ENCODE measurements at regions not wholly inside any gene's neighbourhood (a gene's known extent, or its start where the extent isn't known, plus 50 kb on each side); places are given as distances from the start of the nearest gene placed in this dataset.
A peak's percentile ranks its signal among the peaks of the same experiment; 100 is the strongest.

DNA sequence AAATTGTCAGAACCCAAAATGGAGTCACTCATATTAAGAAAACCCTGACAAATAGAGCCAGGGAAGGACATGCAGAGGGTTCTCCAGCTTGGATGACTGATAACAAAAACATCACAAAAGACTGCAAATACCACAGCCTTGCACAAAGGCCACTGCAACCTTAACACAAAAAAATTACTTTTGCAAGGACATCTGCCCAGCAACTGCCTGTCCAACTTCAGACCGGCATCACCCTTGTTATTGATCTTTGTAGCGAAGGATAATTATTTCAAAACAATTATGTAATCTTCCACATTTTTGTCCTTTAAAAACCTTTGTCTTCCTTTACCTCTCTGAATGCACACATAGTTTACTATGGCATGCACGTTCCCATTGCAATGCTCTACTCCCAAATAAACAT lies 100.6 kb upstream of the TBX3 start:
- no peaks in the 10 kb centered on the region for H3K9me3 Mint-ChIP-seq (ENCODE audit: unreplicated experiment)
- H3K27me3 Mint-ChIP-seq (ENCODE audit: unreplicated experiment) = no peaks in the 10 kb centered on the region
- H3K27ac Mint-ChIP-seq (ENCODE audit: unreplicated experiment) = no peak overlapping the region
- no peaks in the 10 kb centered on the region for H3K36me3 Mint-ChIP-seq (ENCODE audit: low read depth, unreplicated experiment)
- TF ChIP-seq CTCF (IDR thresholded peaks at IDR 0.05; ENCODE audit: unreplicated experiment) = no peak
- DNase-seq (ENCODE audit: low spot score) = no peak
- no peaks in the 10 kb centered on the region for H3K4me1 Mint-ChIP-seq (ENCODE audit: unreplicated experiment)
- H3K4me3 Mint-ChIP-seq (ENCODE audit: unreplicated experiment) = no peak overlapping the region

GRCh38 chr12:114783089-114783618 lies 99.2 kb upstream of the TBX3 start:
- no peak overlapping the region for H3K4me3 Mint-ChIP-seq (ENCODE audit: unreplicated experiment)
- H3K4me1 Mint-ChIP-seq (ENCODE audit: unreplicated experiment) = no peaks in the 10 kb centered on the region
- TF ChIP-seq CTCF (IDR thresholded peaks at IDR 0.05; ENCODE audit: unreplicated experiment) = no peak
- no peak overlapping the region for H3K27ac Mint-ChIP-seq (ENCODE audit: unreplicated experiment)
- no peaks in the 10 kb centered on the region for H3K9me3 Mint-ChIP-seq (ENCODE audit: unreplicated experiment)
- no peak for DNase-seq (ENCODE audit: low spot score)
- H3K36me3 Mint-ChIP-seq (ENCODE audit: low read depth, unreplicated experiment) = no peaks in the 10 kb centered on the region
- H3K27me3 Mint-ChIP-seq (ENCODE audit: unreplicated experiment) = no peaks in the 10 kb centered on the region

- H3K4me1 Mint-ChIP-seq (ENCODE audit: unreplicated experiment) = no peaks in the 10 kb centered on the region
- DNase-seq (ENCODE audit: low spot score) = no peak
- no peaks in the 10 kb centered on the region for H3K9me3 Mint-ChIP-seq (ENCODE audit: unreplicated experiment)
- H3K4me3 Mint-ChIP-seq (ENCODE audit: unreplicated experiment) = no peak overlapping the region
- H3K36me3 Mint-ChIP-seq (ENCODE audit: low read depth, unreplicated experiment) = no peaks in the 10 kb centered on the region
- no peak for TF ChIP-seq CTCF (IDR thresholded peaks at IDR 0.05; ENCODE audit: unreplicated experiment)
- H3K27ac Mint-ChIP-seq (ENCODE audit: unreplicated experiment) = no peak overlapping the region
- no peaks in the 10 kb centered on the region for H3K27me3 Mint-ChIP-seq (ENCODE audit: unreplicated experiment)
Measured at GRCh38 chr12:114780746-114781399, 96.9 kb upstream of the TBX3 start.

GRCh38 chr12:114779647-114780046 lies 95.7 kb upstream of the TBX3 start:
- DNase-seq (ENCODE audit: low spot score) = no peak
- Mint-ChIP-seq H3K27ac (ENCODE audit: unreplicated experiment) (peak overlapping the region; percentile 18), H3K4me3 (ENCODE audit: unreplicated experiment) (no peak overlapping the region), H3K9me3 (ENCODE audit: unreplicated experiment) (no peaks in the 10 kb centered on the region), H3K36me3 (ENCODE audit: low read depth, unreplicated experiment) (no peaks in the 10 kb centered on the region), H3K4me1 (ENCODE audit: unreplicated experiment) (no peaks in the 10 kb centered on the region), H3K27me3 (ENCODE audit: unreplicated experiment) (no peaks in the 10 kb centered on the region)
- no peak for TF ChIP-seq CTCF (IDR thresholded peaks at IDR 0.05; ENCODE audit: unreplicated experiment)

- H3K9me3 Mint-ChIP-seq (ENCODE audit: unreplicated experiment) = no peaks in the 10 kb centered on the region
- no peaks in the 10 kb centered on the region for H3K27me3 Mint-ChIP-seq (ENCODE audit: unreplicated experiment)
- no peak for TF ChIP-seq CTCF (IDR thresholded peaks at IDR 0.05; ENCODE audit: unreplicated experiment)
- no peak overlapping the region for H3K27ac Mint-ChIP-seq (ENCODE audit: unreplicated experiment)
- no peaks in the 10 kb centered on the region for H3K36me3 Mint-ChIP-seq (ENCODE audit: low read depth, unreplicated experiment)
- no peaks in the 10 kb centered on the region for H3K4me1 Mint-ChIP-seq (ENCODE audit: unreplicated experiment)
- H3K4me3 Mint-ChIP-seq (ENCODE audit: unreplicated experiment) = no peak overlapping the region
- DNase-seq (ENCODE audit: low spot score) = no peak
Measured at GRCh38 chr12:114779186-114779585, 95.2 kb upstream of the TBX3 start.
